HEK293T (cell line): ENCODE measurements at regions not wholly inside any gene's neighbourhood (a gene's known extent, or its start where the extent isn't known, plus 50 kb on each side); places are given as distances from the start of the nearest gene placed in this dataset.

Experiments
- CTCF ChIA-PET: fragments of 350-600 bp; formaldehyde crosslinking; extraction: SDS; loops from one replicate; lab custom pipeline; 2021; ENCODE audit warnings: antibody characterized with exemption, inconsistent platforms; lab: Yijun Ruan, JAX
- POLR2A ChIA-PET: fragments of 350-600 bp; formaldehyde crosslinking; extraction: SDS; loops from one replicate; lab custom pipeline; 2020; ENCODE audit warnings: antibody characterized with exemption, inconsistent platforms; lab: Yijun Ruan, JAX
- DNase-seq: peaks from one replicate; pipeline ENCODE4 v3.0.0; 2012; ENCODE audit warnings: mixed read lengths; ENCODE audit errors: extremely low spot score
- ARNT ChIP-seq: fragments of 450-650 bp; IDR thresholded peaks from 2 replicates; pipeline ENCODE4 v1.6.1; 2017; ENCODE audit warnings: mild to moderate bottlenecking
- BHLHE40 ChIP-seq: fragments of 450-650 bp; IDR thresholded peaks from 2 replicates; pipeline ENCODE4 v1.6.1; 2016; ENCODE audit warnings: mild to moderate bottlenecking, moderate library complexity, borderline replicate concordance
- CTBP1 ChIP-seq: fragments of 450-650 bp; IDR thresholded peaks from 2 replicates; pipeline ENCODE4 v1.6.1; 2016; ENCODE audit warnings: borderline replicate concordance
- ELF4 ChIP-seq: fragments of 450-650 bp; IDR thresholded peaks from 2 replicates; pipeline ENCODE4 v1.6.1; 2017; ENCODE audit warnings: antibody characterized with exemption
- FOXA1 ChIP-seq: fragments of 450-650 bp; IDR thresholded peaks from 2 replicates; pipeline ENCODE4 v1.6.1; 2016; ENCODE audit warnings: mild to moderate bottlenecking
- FOXK2 ChIP-seq: fragments of 450-650 bp; IDR thresholded peaks from 2 replicates; pipeline ENCODE4 v1.6.1; 2016; ENCODE audit warnings: mild to moderate bottlenecking
- FOXM1 ChIP-seq: fragments of 450-650 bp; IDR thresholded peaks from 2 replicates; pipeline ENCODE4 v1.6.1; 2017; ENCODE audit warnings: mild to moderate bottlenecking, borderline replicate concordance
- HDGF ChIP-seq: fragments of 450-650 bp; IDR thresholded peaks from 2 replicates; pipeline ENCODE4 v1.6.1; 2017; ENCODE audit warnings: antibody characterized with exemption, borderline replicate concordance
- L3MBTL2 ChIP-seq: fragments of 450-650 bp; conservative IDR thresholded peaks from 2 replicates; pipeline ENCODE4 v1.6.1; 2016; ENCODE audit warnings: mild to moderate bottlenecking
- LEF1 ChIP-seq: fragments of 450-650 bp; IDR thresholded peaks from 2 replicates; pipeline ENCODE4 v1.6.1; 2017; ENCODE audit warnings: mild to moderate bottlenecking, borderline replicate concordance
- NFRKB ChIP-seq: fragments of 450-650 bp; IDR thresholded peaks from 2 replicates; pipeline ENCODE4 v1.6.1; 2016; ENCODE audit warnings: mild to moderate bottlenecking, moderate library complexity
- SP1 ChIP-seq: fragments of 450-650 bp; IDR thresholded peaks from 2 replicates; pipeline ENCODE4 v1.6.1; 2017
- SUZ12 ChIP-seq: fragments of 450-650 bp; IDR thresholded peaks from 2 replicates; pipeline ENCODE4 v1.6.1; 2016; ENCODE audit warnings: mild to moderate bottlenecking
- TARDBP ChIP-seq: fragments of 450-650 bp; IDR thresholded peaks from 2 replicates; pipeline ENCODE4 v1.6.1; 2016
- ZNF384 ChIP-seq: fragments of 450-650 bp; IDR thresholded peaks from 2 replicates; pipeline ENCODE4 v1.6.1; 2016
- TF ChIP-seq, protein P1 (sequence below): fragments of 450-650 bp; IDR thresholded peaks from 2 replicates; pipeline ENCODE4 v1.6.1; 2016

DNA sequence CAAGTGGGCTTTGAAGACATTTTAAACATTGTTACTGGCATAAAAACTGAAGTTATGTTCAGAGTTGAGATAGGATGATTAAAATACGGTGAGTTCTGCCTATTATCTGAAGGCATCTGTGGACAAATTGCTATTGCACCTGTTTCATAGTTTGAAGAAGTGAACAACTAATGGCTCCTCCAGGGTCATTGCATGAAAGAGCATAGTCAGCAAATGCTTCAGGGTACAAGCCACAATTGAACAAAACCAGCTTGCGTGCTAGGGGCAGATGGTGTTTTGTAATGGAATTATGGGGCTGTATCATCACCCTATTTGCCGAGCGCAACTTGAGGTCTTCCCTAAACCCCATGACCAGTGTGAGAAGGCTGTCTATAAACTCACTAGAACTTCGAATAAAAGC is 369.1 kb downstream of the MTRR start:
- no peak for DNase-seq
- no peak for TF ChIP-seq NFRKB
- no peak for TF ChIP-seq BHLHE40
- POLR2A ChIA-PET, result no interaction called here
- CTCF ChIA-PET, result no interaction called here

DNA sequence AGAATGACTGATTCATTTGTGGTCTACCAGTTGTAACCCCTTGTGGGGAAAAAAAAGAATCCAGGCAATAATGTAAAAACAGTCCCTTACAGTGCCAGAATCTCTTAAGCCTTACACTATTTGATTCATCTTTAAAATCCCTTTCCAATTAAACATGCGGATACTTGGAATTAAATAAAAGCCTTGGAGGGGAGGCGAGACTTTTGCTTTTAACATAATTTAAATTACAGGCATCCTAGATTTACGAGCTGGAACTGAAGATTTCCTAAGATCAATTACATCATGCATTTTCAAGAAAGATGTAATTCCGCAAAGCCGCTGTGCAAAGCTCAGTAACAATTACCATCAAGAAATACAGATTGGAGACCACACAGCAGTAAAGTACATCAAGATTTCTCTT is 370.2 kb downstream of the MTRR start:
- DNase-seq, result no peak
- POLR2A ChIA-PET, result no interaction called here
- TF ChIP-seq HDGF, result no peak
- TF ChIP-seq TARDBP, result no peak
- no peak for TF ChIP-seq FOXK2
- TF ChIP-seq ELF4, result no peak
- TF ChIP-seq BHLHE40, result no peak
- TF ChIP-seq ARNT, result no peak
- TF ChIP-seq ZNF384, result no peak
- no peak for TF ChIP-seq LEF1
- TF ChIP-seq CTBP1, result no peak
- TF ChIP-seq L3MBTL2, result no peak
- no peak for TF ChIP-seq FOXM1
- TF ChIP-seq, protein P1, sequence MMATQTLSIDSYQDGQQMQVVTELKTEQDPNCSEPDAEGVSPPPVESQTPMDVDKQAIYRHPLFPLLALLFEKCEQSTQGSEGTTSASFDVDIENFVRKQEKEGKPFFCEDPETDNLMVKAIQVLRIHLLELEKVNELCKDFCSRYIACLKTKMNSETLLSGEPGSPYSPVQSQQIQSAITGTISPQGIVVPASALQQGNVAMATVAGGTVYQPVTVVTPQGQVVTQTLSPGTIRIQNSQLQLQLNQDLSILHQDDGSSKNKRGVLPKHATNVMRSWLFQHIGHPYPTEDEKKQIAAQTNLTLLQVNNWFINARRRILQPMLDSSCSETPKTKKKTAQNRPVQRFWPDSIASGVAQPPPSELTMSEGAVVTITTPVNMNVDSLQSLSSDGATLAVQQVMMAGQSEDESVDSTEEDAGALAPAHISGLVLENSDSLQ, result no peak
- CTCF ChIA-PET, result no interaction called here

DNA sequence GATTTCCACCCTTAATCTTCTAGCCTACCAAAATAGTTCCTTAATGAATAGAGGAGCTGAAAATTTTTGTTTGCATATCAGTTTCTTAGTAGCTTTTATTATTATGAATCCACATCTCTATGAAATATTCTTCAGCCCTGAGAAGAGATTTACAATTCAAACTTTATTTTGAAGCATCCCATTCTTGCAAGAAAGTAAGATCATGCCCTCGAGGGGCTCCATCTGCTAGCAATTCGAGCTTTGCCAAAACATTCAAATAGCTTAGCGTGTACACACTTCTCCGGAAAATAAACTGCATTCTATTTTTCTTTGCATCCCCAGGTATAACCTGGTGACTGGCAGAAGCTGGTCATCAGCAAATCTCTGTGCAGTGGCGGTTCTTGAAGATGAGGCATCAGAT is 370.7 kb downstream of the MTRR start:
- ChIA-PET CTCF (no interaction called here), POLR2A (no interaction called here)
- DNase-seq, result no peak
- no peak for TF ChIP-seq FOXK2
- TF ChIP-seq NFRKB, result no peak
- TF ChIP-seq SUZ12, result no peak
- no peak for TF ChIP-seq ZNF384
- no peak for TF ChIP-seq CTBP1
- no peak for TF ChIP-seq FOXM1
- TF ChIP-seq ARNT, result no peak
- TF ChIP-seq TARDBP, result no peak
- TF ChIP-seq ELF4, result no peak
- TF ChIP-seq, protein P1, result no peak
- TF ChIP-seq LEF1, result no peak
- TF ChIP-seq SP1, result no peak
- TF ChIP-seq FOXA1, result no peak
- TF ChIP-seq HDGF, result no peak
- TF ChIP-seq BHLHE40, result no peak
- no peak for TF ChIP-seq L3MBTL2

DNA sequence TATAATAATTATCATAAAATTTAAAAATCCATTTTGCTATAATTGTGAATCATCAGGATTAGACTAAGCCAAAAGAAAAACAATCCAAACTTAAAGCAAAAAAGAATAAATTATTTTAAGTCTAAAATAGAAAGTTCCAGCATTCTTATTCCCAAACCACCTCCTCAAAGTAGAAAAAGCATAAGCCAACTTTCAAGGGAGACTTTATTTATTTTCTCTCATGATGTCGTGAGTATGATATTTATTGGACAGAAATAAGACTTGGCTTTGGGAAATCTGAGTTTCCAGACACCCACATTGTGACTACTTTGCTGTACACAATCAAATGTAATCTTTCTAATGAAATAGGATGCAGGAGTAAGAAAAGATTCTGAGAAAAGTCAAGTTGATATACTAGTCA is 372.1 kb downstream of the MTRR start:
- DNase-seq, result no peak
- TF ChIP-seq TARDBP, result no peak
- no peak for TF ChIP-seq ARNT
- TF ChIP-seq, protein P1, result no peak
- TF ChIP-seq BHLHE40, result no peak
- TF ChIP-seq ELF4, result no peak
- TF ChIP-seq SP1, result no peak
- TF ChIP-seq FOXA1, result no peak
- no peak for TF ChIP-seq FOXM1
- no peak for TF ChIP-seq SUZ12
- TF ChIP-seq ZNF384, result no peak
- TF ChIP-seq HDGF, result no peak
- TF ChIP-seq FOXK2, result no peak
- TF ChIP-seq CTBP1, result no peak
- TF ChIP-seq NFRKB, result no peak
- TF ChIP-seq L3MBTL2, result no peak
- TF ChIP-seq LEF1, result no peak
- CTCF ChIA-PET, result no interaction called here
- POLR2A ChIA-PET, result no interaction called here

DNA sequence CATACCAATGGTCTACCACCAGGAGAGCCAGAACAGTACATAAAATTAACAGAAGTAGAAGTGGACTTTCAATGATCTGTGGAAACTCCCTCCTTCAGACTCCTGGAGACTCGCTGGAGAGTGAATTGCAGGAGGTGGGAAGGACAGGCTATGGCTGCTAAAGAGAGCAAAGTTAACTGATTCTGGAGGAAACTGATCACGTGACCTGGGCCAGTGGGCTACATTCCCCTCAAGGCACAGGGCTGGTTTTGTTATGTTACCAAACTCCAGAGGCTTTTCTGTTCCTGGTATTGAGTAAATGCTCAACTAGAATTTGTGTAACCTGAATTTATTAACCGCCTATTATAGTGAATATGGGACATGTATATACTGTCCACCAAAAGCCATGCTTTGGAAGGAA is 372.6 kb downstream of the MTRR start:
- POLR2A ChIA-PET, result no interaction called here
- no peak for TF ChIP-seq HDGF
- TF ChIP-seq FOXM1, result no peak
- no peak for TF ChIP-seq LEF1
- TF ChIP-seq L3MBTL2, result no peak
- no peak for TF ChIP-seq BHLHE40
- no peak for TF ChIP-seq FOXA1
- no peak for TF ChIP-seq SP1
- no peak for TF ChIP-seq NFRKB
- no peak for TF ChIP-seq TARDBP
- no peak for TF ChIP-seq ELF4
- TF ChIP-seq ZNF384, result no peak
- TF ChIP-seq, protein P1, result no peak
- TF ChIP-seq SUZ12, result no peak
- no peak for TF ChIP-seq FOXK2
- TF ChIP-seq CTBP1, result no peak
- TF ChIP-seq ARNT, result no peak
- no peak for DNase-seq
- CTCF ChIA-PET, result no interaction called here
